ENCODE measurements at regions not wholly inside any gene's neighbourhood (a gene's known extent, or its start where the extent isn't known, plus 50 kb on each side); places are given as distances from the start of the nearest gene placed in this dataset.

DNA sequence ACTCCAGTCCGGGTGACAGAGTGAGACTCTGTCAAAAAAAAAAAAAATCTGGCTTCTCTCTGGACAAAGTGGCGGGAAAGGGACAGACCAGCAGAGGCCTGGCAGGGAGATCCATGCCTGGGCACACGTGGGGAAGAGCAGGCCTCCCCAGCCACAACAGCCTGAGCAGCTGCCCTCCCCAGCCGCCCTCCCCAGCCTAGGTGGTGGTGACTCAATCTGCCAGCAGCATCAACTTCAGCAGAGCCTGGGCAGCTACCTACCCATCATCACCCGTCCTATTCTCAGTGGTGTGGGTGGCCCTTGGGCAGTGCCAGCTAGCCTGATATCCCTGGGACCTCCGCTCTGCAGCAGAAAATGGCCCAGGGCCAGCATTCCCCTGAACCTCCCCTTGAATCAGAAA, 612.4 kb downstream of the FBXO15 start:
- TF ChIP-seq, protein P1, sequence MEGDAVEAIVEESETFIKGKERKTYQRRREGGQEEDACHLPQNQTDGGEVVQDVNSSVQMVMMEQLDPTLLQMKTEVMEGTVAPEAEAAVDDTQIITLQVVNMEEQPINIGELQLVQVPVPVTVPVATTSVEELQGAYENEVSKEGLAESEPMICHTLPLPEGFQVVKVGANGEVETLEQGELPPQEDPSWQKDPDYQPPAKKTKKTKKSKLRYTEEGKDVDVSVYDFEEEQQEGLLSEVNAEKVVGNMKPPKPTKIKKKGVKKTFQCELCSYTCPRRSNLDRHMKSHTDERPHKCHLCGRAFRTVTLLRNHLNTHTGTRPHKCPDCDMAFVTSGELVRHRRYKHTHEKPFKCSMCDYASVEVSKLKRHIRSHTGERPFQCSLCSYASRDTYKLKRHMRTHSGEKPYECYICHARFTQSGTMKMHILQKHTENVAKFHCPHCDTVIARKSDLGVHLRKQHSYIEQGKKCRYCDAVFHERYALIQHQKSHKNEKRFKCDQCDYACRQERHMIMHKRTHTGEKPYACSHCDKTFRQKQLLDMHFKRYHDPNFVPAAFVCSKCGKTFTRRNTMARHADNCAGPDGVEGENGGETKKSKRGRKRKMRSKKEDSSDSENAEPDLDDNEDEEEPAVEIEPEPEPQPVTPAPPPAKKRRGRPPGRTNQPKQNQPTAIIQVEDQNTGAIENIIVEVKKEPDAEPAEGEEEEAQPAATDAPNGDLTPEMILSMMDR (conservative IDR thresholded peaks at IDR 0.05; ENCODE audit: low read depth, low read length) = no peak
- TF ChIP-seq EZH2 (IDR thresholded peaks at IDR 0.05; ENCODE audit: borderline replicate concordance, low read depth, low read length, poor library complexity, severe bottlenecking) = no peak

All from A673 (cell line).